ENCODE measurements at regions not wholly inside any gene's neighbourhood (a gene's known extent, or its start where the extent isn't known, plus 50 kb on each side); places are given as distances from the start of the nearest gene placed in this dataset.

DNA sequence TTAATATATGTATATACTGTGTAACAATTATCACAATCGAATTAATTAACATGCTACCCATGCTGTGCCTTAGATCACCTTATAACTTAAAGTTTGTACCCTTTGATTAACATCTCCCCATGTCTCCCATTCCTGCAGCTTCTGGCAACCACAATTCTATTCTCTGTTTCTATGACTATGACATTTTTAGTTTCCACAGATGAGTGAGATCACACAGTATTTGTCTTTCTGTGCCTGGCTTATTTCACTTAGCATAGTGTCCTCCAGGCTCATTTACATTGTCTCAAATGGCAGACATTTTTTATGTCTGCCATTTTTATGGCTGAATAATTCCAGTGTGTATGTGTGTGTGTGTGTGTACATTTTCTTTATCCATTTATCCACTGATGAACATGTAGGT lies 146.1 kb upstream of the SLC28A3 start:
- no peak for TF ChIP-seq NRF1 (IDR thresholded peaks at IDR 0.05; ENCODE audit: low read depth, low read length)
- TF ChIP-seq EZH2 (IDR thresholded peaks at IDR 0.05; ENCODE audit: low read depth, low read length, severe bottlenecking) = no peak
- TF ChIP-seq YY1 (IDR thresholded peaks at IDR 0.05; ENCODE audit: low read depth, low read length) = no peak
- TF ChIP-seq MAFK (IDR thresholded peaks at IDR 0.05; ENCODE audit: low read depth, low read length) = no peak
- TF ChIP-seq, protein P1, sequence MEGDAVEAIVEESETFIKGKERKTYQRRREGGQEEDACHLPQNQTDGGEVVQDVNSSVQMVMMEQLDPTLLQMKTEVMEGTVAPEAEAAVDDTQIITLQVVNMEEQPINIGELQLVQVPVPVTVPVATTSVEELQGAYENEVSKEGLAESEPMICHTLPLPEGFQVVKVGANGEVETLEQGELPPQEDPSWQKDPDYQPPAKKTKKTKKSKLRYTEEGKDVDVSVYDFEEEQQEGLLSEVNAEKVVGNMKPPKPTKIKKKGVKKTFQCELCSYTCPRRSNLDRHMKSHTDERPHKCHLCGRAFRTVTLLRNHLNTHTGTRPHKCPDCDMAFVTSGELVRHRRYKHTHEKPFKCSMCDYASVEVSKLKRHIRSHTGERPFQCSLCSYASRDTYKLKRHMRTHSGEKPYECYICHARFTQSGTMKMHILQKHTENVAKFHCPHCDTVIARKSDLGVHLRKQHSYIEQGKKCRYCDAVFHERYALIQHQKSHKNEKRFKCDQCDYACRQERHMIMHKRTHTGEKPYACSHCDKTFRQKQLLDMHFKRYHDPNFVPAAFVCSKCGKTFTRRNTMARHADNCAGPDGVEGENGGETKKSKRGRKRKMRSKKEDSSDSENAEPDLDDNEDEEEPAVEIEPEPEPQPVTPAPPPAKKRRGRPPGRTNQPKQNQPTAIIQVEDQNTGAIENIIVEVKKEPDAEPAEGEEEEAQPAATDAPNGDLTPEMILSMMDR (IDR thresholded peaks at IDR 0.05; ENCODE audit: control extremely low read depth in 1 of 3, insufficient read depth in 1 of 3, low read depth in 1 of 3, low read length in 3 of 3) = no peak
- TF ChIP-seq SIN3A (conservative IDR thresholded peaks at IDR 0.05 in 1 of 2, IDR thresholded peaks at IDR 0.05 in 1 of 2; ENCODE audit: low read depth in 1 of 2, low read length in 2 of 2) = no peak
- TF ChIP-seq CHD1 (IDR thresholded peaks at IDR 0.05; ENCODE audit: low read depth, low read length) = no peak
- no peak for TF ChIP-seq TEAD4 (IDR thresholded peaks at IDR 0.05; ENCODE audit: low read depth, low read length)
- TF ChIP-seq CEBPB (IDR thresholded peaks at IDR 0.05; ENCODE audit: low read depth, low read length) = no peak
- no peak for TF ChIP-seq POLR2A (IDR thresholded peaks at IDR 0.05; ENCODE audit: control extremely low read depth in 1 of 2, low read depth in 2 of 2, low read length in 2 of 2)
- no peak for TF ChIP-seq SUZ12 (IDR thresholded peaks at IDR 0.05; ENCODE audit: low read length)
- no peak for TF ChIP-seq TAF1 (IDR thresholded peaks at IDR 0.05; ENCODE audit: low read depth, low read length)
- no peak for TF ChIP-seq KDM4A (IDR thresholded peaks at IDR 0.05; ENCODE audit: low read depth, low read length, severe bottlenecking)

Measured in H1 (cell line).